ENCODE measurements at regions not wholly inside any gene's neighbourhood (a gene's known extent, or its start where the extent isn't known, plus 50 kb on each side); places are given as distances from the start of the nearest gene placed in this dataset.

DNA sequence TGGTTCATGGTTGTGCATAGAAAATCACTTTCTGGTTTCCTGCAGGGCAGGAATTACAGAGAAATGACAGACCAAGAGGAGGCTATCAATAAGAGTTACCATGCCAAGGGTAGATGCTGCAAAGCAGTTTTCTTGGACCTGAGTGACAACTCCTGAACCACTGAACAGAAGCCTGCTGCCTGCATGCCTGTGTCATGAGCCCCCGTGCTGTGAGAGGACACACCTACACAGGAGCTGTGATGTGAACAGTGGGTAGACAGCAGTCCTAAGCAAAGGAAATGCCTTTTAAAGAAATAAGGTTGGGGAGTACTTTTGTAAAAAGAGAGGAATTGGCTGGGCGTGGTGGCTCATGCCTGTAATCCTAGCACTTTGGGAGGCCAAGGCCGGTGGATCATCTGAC, 54.2 kb upstream of the CREB1 start:
- TF ChIP-seq POLR2A (IDR thresholded peaks at IDR 0.05) = no peak
- TF ChIP-seq, protein P1, sequence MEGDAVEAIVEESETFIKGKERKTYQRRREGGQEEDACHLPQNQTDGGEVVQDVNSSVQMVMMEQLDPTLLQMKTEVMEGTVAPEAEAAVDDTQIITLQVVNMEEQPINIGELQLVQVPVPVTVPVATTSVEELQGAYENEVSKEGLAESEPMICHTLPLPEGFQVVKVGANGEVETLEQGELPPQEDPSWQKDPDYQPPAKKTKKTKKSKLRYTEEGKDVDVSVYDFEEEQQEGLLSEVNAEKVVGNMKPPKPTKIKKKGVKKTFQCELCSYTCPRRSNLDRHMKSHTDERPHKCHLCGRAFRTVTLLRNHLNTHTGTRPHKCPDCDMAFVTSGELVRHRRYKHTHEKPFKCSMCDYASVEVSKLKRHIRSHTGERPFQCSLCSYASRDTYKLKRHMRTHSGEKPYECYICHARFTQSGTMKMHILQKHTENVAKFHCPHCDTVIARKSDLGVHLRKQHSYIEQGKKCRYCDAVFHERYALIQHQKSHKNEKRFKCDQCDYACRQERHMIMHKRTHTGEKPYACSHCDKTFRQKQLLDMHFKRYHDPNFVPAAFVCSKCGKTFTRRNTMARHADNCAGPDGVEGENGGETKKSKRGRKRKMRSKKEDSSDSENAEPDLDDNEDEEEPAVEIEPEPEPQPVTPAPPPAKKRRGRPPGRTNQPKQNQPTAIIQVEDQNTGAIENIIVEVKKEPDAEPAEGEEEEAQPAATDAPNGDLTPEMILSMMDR (IDR thresholded peaks at IDR 0.05) = no peak

All from lower leg skin (tissue), 3 donors.